ENCODE measurements at regions not wholly inside any gene's neighbourhood (a gene's known extent, or its start where the extent isn't known, plus 50 kb on each side); places are given as distances from the start of the nearest gene placed in this dataset.

DNA sequence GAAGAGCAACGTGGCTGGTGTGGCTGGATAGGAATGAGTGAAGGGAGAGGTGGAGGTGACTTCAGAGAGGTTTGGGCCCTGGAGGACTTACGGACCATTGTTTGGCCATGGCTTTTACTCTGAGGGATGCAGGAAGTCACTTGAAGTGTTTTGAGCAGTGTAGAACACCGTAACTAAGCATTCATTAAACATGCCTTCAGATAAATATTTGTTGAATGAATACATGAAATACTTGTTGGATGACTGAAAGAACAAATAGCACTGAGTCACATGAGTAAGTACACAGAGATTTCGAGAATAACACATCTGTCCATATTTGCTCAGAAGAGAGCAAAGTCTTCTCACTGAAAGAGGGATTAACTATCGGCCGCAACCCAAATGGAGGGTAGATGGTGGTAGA lies 182.7 kb upstream of the SNX19 start:
- H3K4me3 ChIP-seq: no peak overlapping the region
- no peaks in the 10 kb centered on the region for H3K27me3 ChIP-seq
- TF ChIP-seq, protein P1, sequence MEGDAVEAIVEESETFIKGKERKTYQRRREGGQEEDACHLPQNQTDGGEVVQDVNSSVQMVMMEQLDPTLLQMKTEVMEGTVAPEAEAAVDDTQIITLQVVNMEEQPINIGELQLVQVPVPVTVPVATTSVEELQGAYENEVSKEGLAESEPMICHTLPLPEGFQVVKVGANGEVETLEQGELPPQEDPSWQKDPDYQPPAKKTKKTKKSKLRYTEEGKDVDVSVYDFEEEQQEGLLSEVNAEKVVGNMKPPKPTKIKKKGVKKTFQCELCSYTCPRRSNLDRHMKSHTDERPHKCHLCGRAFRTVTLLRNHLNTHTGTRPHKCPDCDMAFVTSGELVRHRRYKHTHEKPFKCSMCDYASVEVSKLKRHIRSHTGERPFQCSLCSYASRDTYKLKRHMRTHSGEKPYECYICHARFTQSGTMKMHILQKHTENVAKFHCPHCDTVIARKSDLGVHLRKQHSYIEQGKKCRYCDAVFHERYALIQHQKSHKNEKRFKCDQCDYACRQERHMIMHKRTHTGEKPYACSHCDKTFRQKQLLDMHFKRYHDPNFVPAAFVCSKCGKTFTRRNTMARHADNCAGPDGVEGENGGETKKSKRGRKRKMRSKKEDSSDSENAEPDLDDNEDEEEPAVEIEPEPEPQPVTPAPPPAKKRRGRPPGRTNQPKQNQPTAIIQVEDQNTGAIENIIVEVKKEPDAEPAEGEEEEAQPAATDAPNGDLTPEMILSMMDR (IDR thresholded peaks at IDR 0.05): no peak
- TF ChIP-seq EP300 (IDR thresholded peaks at IDR 0.05) (no peak), POLR2A (IDR thresholded peaks at IDR 0.05) (no peak), POLR2AphosphoS5 (IDR thresholded peaks at IDR 0.05) (no peak)
- 75% methylated on average over 6 of the region's 6 CpGs for WGBS
- H3K9me3 ChIP-seq: no peaks in the 10 kb centered on the region
- no peaks in the 10 kb centered on the region for H3K4me1 ChIP-seq
- no peak overlapping the region for H3K27ac ChIP-seq
- H3K36me3 ChIP-seq: no peaks in the 10 kb centered on the region
- DNase-seq (ENCODE audit: low spot score in 2 of 2): no peak

DNA sequence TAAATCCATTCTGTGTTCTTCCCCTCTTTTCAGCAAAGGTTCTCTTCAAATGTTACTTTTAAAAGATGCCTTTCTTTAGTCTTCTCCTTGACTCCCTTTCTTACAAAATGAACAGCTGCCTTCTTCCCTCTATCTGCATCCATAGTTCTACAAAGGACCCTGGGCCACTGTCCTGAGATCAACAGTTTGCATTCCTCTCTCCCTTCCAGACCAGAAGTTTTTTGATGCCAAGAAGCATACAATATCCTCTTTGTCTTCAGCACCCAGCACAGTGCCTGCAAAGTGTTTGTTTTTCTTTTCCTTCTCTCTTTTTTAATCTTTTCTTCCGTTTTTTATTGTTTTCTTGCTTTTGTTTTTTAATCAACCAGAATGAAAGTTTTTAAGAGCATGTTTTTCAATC lies 183.5 kb upstream of the SNX19 start:
- H3K9me3 ChIP-seq: no peaks in the 10 kb centered on the region
- 38% methylated on average over 1 of the region's 1 CpG for WGBS

DNA sequence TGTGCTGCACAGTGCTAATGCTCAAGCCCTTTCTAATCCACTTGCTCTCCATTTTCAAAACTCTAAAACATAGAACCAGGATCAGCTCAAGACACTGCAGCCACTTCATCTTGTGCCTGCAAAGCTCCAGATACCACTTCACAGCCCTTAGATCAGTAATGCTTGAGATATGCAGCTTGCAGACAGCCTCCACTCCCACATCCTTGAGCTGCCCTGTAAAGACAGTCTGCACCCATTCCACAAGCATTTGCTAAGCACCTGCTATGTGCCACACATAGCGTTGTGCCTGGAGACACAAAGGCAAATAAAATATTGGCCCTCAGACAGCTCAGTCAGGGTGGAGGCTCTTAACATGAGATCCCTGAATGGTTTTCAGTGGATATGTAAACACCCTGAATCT lies 192.5 kb upstream of the SNX19 start:
- no peak overlapping the region for H3K27ac ChIP-seq
- H3K4me1 ChIP-seq: no peaks in the 10 kb centered on the region
- WGBS: 25% methylated on average over 1 of the region's 1 CpG
- H3K27me3 ChIP-seq: peaks cover 9% of the 10 kb centered on the region
- no peaks in the 10 kb centered on the region for H3K9me3 ChIP-seq
- H3K4me3 ChIP-seq: no peak overlapping the region
- no peaks in the 10 kb centered on the region for H3K36me3 ChIP-seq
- no peak for DNase-seq (ENCODE audit: low spot score in 2 of 2)
- no peak for TF ChIP-seq POLR2A (IDR thresholded peaks at IDR 0.05)
- TF ChIP-seq, protein P1 (IDR thresholded peaks at IDR 0.05): no peak
- TF ChIP-seq POLR2AphosphoS5 (IDR thresholded peaks at IDR 0.05): no peak
- TF ChIP-seq EP300 (IDR thresholded peaks at IDR 0.05): no peak

More for the DNA sequence above, 183.5 kb upstream of the SNX19 start:
- no peak for DNase-seq (ENCODE audit: low spot score in 2 of 2)
- TF ChIP-seq POLR2A (IDR thresholded peaks at IDR 0.05): no peak
- TF ChIP-seq, protein P1 (IDR thresholded peaks at IDR 0.05): no peak
- no peak for TF ChIP-seq POLR2AphosphoS5 (IDR thresholded peaks at IDR 0.05)
- TF ChIP-seq EP300 (IDR thresholded peaks at IDR 0.05): no peak
- Histone ChIP-seq H3K4me1 (no peaks in the 10 kb centered on the region), H3K36me3 (no peaks in the 10 kb centered on the region), H3K27me3 (peaks cover 6% of the 10 kb centered on the region), H3K27ac (no peak overlapping the region), H3K4me3 (no peak overlapping the region)

DNA sequence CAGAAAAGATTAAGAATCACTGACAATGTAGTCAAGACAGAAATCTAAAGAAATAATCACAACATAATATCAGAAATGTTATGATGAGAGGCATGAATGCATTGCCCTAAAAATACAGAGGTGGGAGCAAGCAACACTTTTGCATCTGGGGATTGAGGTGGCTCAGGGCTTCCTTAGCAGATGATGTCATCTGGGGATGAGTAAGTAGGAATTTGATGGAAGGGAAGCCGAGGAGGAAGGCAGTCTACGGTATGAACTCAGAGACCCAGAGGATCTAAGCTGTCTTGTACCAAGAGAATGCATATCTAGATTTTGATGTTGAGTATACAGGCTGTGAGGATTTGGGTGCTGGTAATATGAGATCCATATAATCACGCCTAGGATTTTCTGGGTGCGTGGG lies 193.0 kb upstream of the SNX19 start:
- 61% methylated on average over 4 of the region's 4 CpGs for WGBS
- no peak overlapping the region for H3K27ac ChIP-seq
- no peaks in the 10 kb centered on the region for H3K4me1 ChIP-seq
- H3K36me3 ChIP-seq: no peaks in the 10 kb centered on the region
- no peaks in the 10 kb centered on the region for H3K9me3 ChIP-seq
- TF ChIP-seq, protein P1 (IDR thresholded peaks at IDR 0.05): no peak
- TF ChIP-seq EP300 (IDR thresholded peaks at IDR 0.05) (no peak), POLR2AphosphoS5 (IDR thresholded peaks at IDR 0.05) (no peak), POLR2A (IDR thresholded peaks at IDR 0.05) (no peak)
- no peak for DNase-seq (ENCODE audit: low spot score in 2 of 2)
- peaks cover 8% of the 10 kb centered on the region for H3K27me3 ChIP-seq
- H3K4me3 ChIP-seq: no peak overlapping the region

DNA sequence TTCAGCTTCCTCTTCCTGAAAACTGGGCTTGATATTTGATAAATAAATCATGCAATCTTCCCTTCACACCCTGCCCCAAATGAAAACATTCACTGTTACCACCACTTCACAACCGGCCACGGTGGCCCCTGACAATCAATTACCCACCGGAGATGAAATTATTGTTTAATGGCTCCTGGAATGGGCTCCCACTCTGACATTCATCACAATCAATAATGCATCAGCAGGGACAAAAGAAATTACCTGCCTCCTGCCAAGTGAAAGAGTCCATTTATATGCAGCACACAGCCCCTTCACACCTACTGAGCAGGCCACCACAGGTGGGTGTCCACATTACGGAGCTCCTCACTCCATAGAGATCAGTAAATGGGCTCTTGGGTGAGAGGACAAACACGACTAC lies 193.5 kb upstream of the SNX19 start:
- TF ChIP-seq POLR2AphosphoS5 (IDR thresholded peaks at IDR 0.05) (no peak), POLR2A (IDR thresholded peaks at IDR 0.05) (no peak), EP300 (IDR thresholded peaks at IDR 0.05) (no peak)
- TF ChIP-seq, protein P1 (IDR thresholded peaks at IDR 0.05): no peak
- no peaks in the 10 kb centered on the region for H3K36me3 ChIP-seq
- whole genome bisulfite sequencing: 86% methylated on average over 5 of the region's 5 CpGs
- no peaks in the 10 kb centered on the region for H3K9me3 ChIP-seq
- H3K27me3 ChIP-seq: peaks cover 3% of the 10 kb centered on the region
- H3K4me1 ChIP-seq: no peaks in the 10 kb centered on the region
- DNase-seq (ENCODE audit: low spot score in 2 of 2): no peak
- no peak overlapping the region for H3K27ac ChIP-seq
- H3K4me3 ChIP-seq: no peak overlapping the region
